K562 (cell line): ENCODE measurements at regions not wholly inside any gene's neighbourhood (a gene's known extent, or its start where the extent isn't known, plus 50 kb on each side); places are given as distances from the start of the nearest gene placed in this dataset.

Experiments used
- ATAC-seq: fragments of 200-7000 bp; cut with Tn5 transposase; 3 replicates; pipeline ENCODE4 v1.9.1; 2020; ENCODE audit warnings: moderate library complexity
- BruUV-seq: library from RNA; stranded (reverse); fragments of 400-500 nt; replicated peaks from 2 replicates; lab custom pipeline; 2021; lab: Mats Ljungman, UMichigan
- CTCF ChIA-PET: fragments of 300-600 bp; formaldehyde crosslinking; extraction: SDS; loops from one replicate; lab custom pipeline; 2021; ENCODE audit warnings: low intra/inter-chr PET ratio; lab: Yijun Ruan, JAX
- POLR2A ChIA-PET: fragments of 300-600, 350-650 bp; sonication (Branson Sonifier 250); formaldehyde crosslinking; extraction: SDS; loops from one replicate; lab custom pipeline; 2021; ENCODE audit warnings: antibody characterized with exemption, inconsistent platforms; lab: Yijun Ruan, JAX
- DNase-seq, 4 experiments: peaks; one replicate each; pipeline versions ENCODE4 v3.0.0 to v3.0.0-alpha.2; 2011 to 2018; ENCODE audit warnings: low spot score in 3 of 4, mixed read lengths in 3 of 4; ENCODE audit errors: extremely low read depth in 1 of 4
- FAIRE-seq: peaks from 2 replicates; lab custom pipeline; 2011; peaks lifted over from hg19 to GRCh38; lab: Jason Lieb, UNC
- H2AFZ ChIP-seq: 2 replicates; pipeline ENCODE4 v1.6.0; 2011; ENCODE audit warnings: low read depth, low read length, control low read depth, inconsistent platforms
- H3K27ac ChIP-seq: fragments of 200-600 bp; 3 replicates; pipeline ENCODE4 v1.8.0; 2011; ENCODE audit warnings: low read depth, mild to moderate bottlenecking, control low read depth, inconsistent platforms, low read length, moderate library complexity, mixed read lengths; ENCODE audit errors: extremely low read depth
- H3K27me3 ChIP-seq, 2 experiments: fragments of 300-600 bp in 1 of 2; 2 replicates in 1 of 2; 3 replicates in 1 of 2; pipeline versions ENCODE4 v1.6.0 to v1.8.0; 2011; ENCODE audit warnings: inconsistent platforms in 2 of 2, low read length in 2 of 2, mild to moderate bottlenecking in 1 of 2, mixed read lengths in 1 of 2, moderate library complexity in 1 of 2; ENCODE audit not compliant: control insufficient read depth in 2 of 2, insufficient read depth in 2 of 2
- H3K36me3 ChIP-seq: fragments of 300-600 bp; 3 replicates; pipeline ENCODE4 v1.8.0; 2011; ENCODE audit warnings: mild to moderate bottlenecking, low read length, inconsistent platforms; ENCODE audit not compliant: control insufficient read depth, insufficient read depth
- H3K4me1 ChIP-seq, 2 experiments: fragments of 200-600 bp in 1 of 2; replicated peaks in 1 of 2; 2 replicates in 1 of 2; 3 replicates in 1 of 2; pipeline versions ENCODE4 v1.5.1 to v1.8.0; 2011; ENCODE audit warnings: inconsistent platforms in 2 of 2, low read length in 2 of 2, mild to moderate bottlenecking in 1 of 2, mixed read lengths in 1 of 2, moderate library complexity in 1 of 2; ENCODE audit not compliant: control insufficient read depth in 2 of 2, insufficient read depth in 2 of 2
- H3K4me2 ChIP-seq: 2 replicates; pipeline ENCODE4 v1.6.1; 2011; ENCODE audit warnings: low read length, control low read depth, inconsistent platforms, mixed read lengths; ENCODE audit not compliant: insufficient read depth
- H3K4me3 ChIP-seq: fragments of 200-600 bp; sonication (generic), shearing (Covaris generic); 2 replicates; pipeline ENCODE4 v1.5.1; 2016; ENCODE audit warnings: control low read depth, inconsistent platforms
- H3K79me2 ChIP-seq: fragments of 200-600 bp; 3 replicates; pipeline ENCODE4 v1.8.0; 2011; ENCODE audit warnings: low read length, inconsistent platforms; ENCODE audit not compliant: control insufficient read depth, insufficient read depth
- H3K9ac ChIP-seq, 2 experiments: 2 replicates each; pipeline versions ENCODE4 v1.6.0 to v1.6.1; 2011; ENCODE audit warnings: low read depth in 2 of 2, low read length in 2 of 2, control low read depth in 1 of 2, inconsistent platforms in 1 of 2, mild to moderate bottlenecking in 1 of 2, mixed read lengths in 1 of 2; ENCODE audit not compliant: insufficient read depth in 1 of 2
- H3K9me1 ChIP-seq: one replicate; pipeline ENCODE4 v1.6.0; 2011; ENCODE audit warnings: inconsistent platforms, mild to moderate bottlenecking, low read length, moderate library complexity; ENCODE audit not compliant: control insufficient read depth, insufficient read depth
- H3K9me3 ChIP-seq: replicated peaks from 2 replicates; pipeline ENCODE4 v1.5.1; 2011; ENCODE audit warnings: low read depth, low read length, inconsistent platforms; ENCODE audit not compliant: control insufficient read depth, insufficient read depth
- H4K20me1 ChIP-seq: replicated peaks from 2 replicates; pipeline ENCODE4 v1.6.1; 2011; ENCODE audit warnings: low read length, inconsistent platforms, mixed read lengths; ENCODE audit not compliant: control insufficient read depth, insufficient read depth
- CXXC5 ChIP-seq: fragments of 250-450 bp; sonication (Bioruptor Pico); IDR thresholded peaks from 2 replicates; pipeline ENCODE4 v1.8.0; 2022; ENCODE audit warnings: inconsistent platforms, mild to moderate bottlenecking, moderate library complexity
- ETV5 ChIP-seq: sonication (generic); formaldehyde crosslinking; IDR thresholded peaks from 2 replicates; pipeline ENCODE4 v1.4.0; 2020; ENCODE audit warnings: low read depth, mild to moderate bottlenecking, missing genetic modification reagents
- FOXA3 ChIP-seq, 2 experiments: fragments of 450-650 bp in 1 of 2; sonication (generic) in 1 of 2; formaldehyde crosslinking; IDR thresholded peaks in 1 of 2; conservative IDR thresholded peaks in 1 of 2; 2 replicates each; pipeline versions ENCODE4 v1.4.0 to v1.8.0; 2020 to 2022; ENCODE audit warnings: mild to moderate bottlenecking in 2 of 2, missing genetic modification reagents in 1 of 2
- GATAD2A ChIP-seq: fragments of 450-650 bp; IDR thresholded peaks from 2 replicates; pipeline ENCODE4 v1.6.1; 2017
- HNRNPL ChIP-seq: fragments of 200-400 bp; formaldehyde crosslinking; IDR thresholded peaks from 2 replicates; pipeline ENCODE4 v1.6.1; 2017; ENCODE audit warnings: low read depth, mild to moderate bottlenecking, low read length
- ILF3 ChIP-seq: fragments of 450-650 bp; IDR thresholded peaks from 2 replicates; pipeline ENCODE4 v1.6.1; 2018; ENCODE audit warnings: antibody characterized with exemption, mild to moderate bottlenecking, moderate library complexity, borderline replicate concordance
- KLF10 ChIP-seq: fragments of 250-450 bp; sonication (Bioruptor Pico); IDR thresholded peaks from 2 replicates; pipeline ENCODE4 v1.6.1; 2021; ENCODE audit warnings: matching md5 sums
- RBM25 ChIP-seq: fragments of 200-400 bp; formaldehyde crosslinking; IDR thresholded peaks from 2 replicates; pipeline ENCODE4 v1.6.1; 2018; ENCODE audit warnings: low read length, low read depth, moderate library complexity; ENCODE audit not compliant: severe bottlenecking
- ZC3H11A ChIP-seq: IDR thresholded peaks from 2 replicates; pipeline ENCODE4 v1.6.1; 2012; ENCODE audit warnings: low read depth, low read length, improper control_type of control experiment
- ZNF764 ChIP-seq: fragments of 250-450 bp; sonication (Bioruptor Pico); IDR thresholded peaks from 2 replicates; pipeline ENCODE4 v1.4.0; 2020; ENCODE audit warnings: low read depth, mild to moderate bottlenecking, moderate library complexity
- ZSCAN32 ChIP-seq: fragments of 450-650 bp; formaldehyde crosslinking; IDR thresholded peaks from 2 replicates; pipeline ENCODE4 v1.4.0; 2020; ENCODE audit warnings: mild to moderate bottlenecking, moderate library complexity
- WGBS: fragments of 100-300 bp; shearing (Covaris generic); methylation state at CpG from one replicate; pipeline ENCODE4 v1.1.6; 2016; ENCODE audit warnings: low coverage, mixed read lengths; ENCODE audit not compliant: insufficient coverage; ENCODE audit errors: missing lambda C conversion rate; 5-methylcytosine and 5-hydroxymethylcytosine counted together
- in situ Hi-C: fragments of 300-500 bp; cut with MboI; formaldehyde crosslinking; loops from 4 replicates; pipeline ENCODE4 v1.15.0; 2018; ENCODE audit warnings: inconsistent platforms, mixed read lengths
- intact Hi-C: fragments of 100-400 bp; cut with micrococcal nuclease; formaldehyde crosslinking; loops from 2 replicates; pipeline ENCODE4 v1.14.2; 2022

GRCh38 chr19:28932446-28932845 lies 280.5 kb downstream of the UQCRFS1 start:
- intact Hi-C loops, result no loop called here
- POLR2A ChIA-PET, result no interaction called here
- TF ChIP-seq KLF10 (CRISPR knock-in tag) (no peak), GATAD2A (no peak), ZSCAN32 (no peak), FOXA3 (CRISPR knock-in tag; conservative IDR thresholded peaks at IDR 0.05 in 1 of 2, IDR thresholded peaks at IDR 0.05 in 1 of 2) (no peak), ETV5 (CRISPR knock-in tag) (no peak), ZC3H11A (no peak), ZNF764 (CRISPR knock-in tag) (no peak), CXXC5 (CRISPR knock-in tag) (no peak), ILF3 (no peak), RBM25 (no peak), HNRNPL (no peak)
- BruUV-seq, result no TSS peak
- DNase-seq (no peak), ATAC-seq (no peak), FAIRE-seq (no peak)
- Histone ChIP-seq H3K4me2 (no peak overlapping the region), H3K4me1 (no peaks in the 10 kb centered on the region), H3K9me1 (no peaks in the 10 kb centered on the region), H3K9me3 (no peaks in the 10 kb centered on the region), H3K27me3 (peaks cover 0 to 4% of the 10 kb centered on the region in 2 experiments; a peak in 1 of 5 replicates), H3K9ac (no peak overlapping the region), H3K4me3 (no peak overlapping the region), H3K36me3 (no peaks in the 10 kb centered on the region), H3K27ac (no peak overlapping the region), H2AFZ (no peak overlapping the region), H4K20me1 (no peaks in the 10 kb centered on the region), H3K79me2 (no peaks in the 10 kb centered on the region)
- WGBS, result 3% methylated on average over 3 of the region's 3 CpGs
- in situ Hi-C loops, result no loop called here
- CTCF ChIA-PET, result interaction anchor here (0.7 kb wide), 1 partner anchor 1341 kb away, joined by 3 read pairs; no protein-coding TSS in a partner anchor
